Kidney capillary endothelial cell (primary cell): ENCODE measurements at regions not wholly inside any gene's neighbourhood (a gene's known extent, or its start where the extent isn't known, plus 50 kb on each side); places are given as distances from the start of the nearest gene placed in this dataset.

ENCODE experiments used
- DNase-seq: peaks from one replicate; pipeline ENCODE4 v3.0.0-alpha.2; 2018; ENCODE audit warnings: low spot score

DNA sequence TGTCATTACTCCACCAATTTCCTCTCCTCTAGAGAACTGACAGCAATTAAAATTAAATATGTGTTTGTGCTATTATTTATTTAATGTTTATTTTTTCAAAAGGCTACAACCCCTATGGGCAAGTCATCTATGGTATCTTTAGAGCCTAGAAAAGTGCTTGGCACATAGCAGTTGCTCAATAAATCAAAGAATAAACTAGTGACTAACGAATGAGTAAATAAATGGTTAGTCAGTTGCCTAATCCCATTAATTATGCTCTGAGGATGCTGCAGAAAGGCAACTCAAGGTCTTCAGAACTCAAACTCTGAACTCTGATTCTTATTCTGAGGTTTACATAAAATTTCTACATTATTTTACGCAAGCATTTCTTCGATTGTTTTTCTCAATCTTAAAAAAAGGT lies 193.0 kb upstream of the TSHZ2 start:
- no peak for DNase-seq

DNA sequence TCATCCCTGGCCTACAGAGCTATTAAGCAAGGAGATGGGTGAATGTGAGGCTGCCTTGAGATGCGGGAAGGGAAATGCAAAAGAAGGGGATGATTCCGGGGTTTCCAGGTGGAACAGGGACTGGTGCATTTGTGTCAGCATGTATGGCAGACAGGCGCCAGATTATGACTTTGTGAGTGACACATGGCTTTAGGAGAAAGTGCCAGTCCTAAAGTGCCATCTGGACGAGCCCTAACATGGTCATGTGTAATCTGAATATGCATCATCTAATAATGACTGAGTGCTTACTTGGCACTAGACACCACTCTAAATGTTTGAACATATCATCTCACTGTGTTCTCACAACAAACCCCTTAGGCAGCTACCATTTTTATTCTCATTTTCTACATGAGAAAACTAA lies 195.0 kb upstream of the TSHZ2 start:
- no peak for DNase-seq

DNA sequence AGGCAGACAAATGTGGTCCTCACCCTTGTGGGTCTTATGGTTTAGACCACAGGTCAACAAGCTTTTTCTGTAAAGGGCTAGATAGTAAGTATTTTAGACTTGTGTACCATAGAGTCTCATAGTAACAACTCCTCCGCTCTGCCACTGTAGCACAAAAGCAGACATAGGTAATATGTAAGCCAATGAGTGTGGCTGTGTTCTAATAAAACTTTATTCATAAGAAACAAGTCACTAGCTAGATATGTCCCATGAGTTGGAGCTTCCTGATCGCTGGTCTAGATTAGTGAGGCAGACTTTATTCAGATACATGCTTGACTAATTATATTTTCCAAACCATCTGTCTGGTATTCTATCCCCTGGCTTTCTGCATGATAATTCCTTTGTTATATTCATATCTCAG lies 196.4 kb upstream of the TSHZ2 start:
- DNase-seq: no peak

DNA sequence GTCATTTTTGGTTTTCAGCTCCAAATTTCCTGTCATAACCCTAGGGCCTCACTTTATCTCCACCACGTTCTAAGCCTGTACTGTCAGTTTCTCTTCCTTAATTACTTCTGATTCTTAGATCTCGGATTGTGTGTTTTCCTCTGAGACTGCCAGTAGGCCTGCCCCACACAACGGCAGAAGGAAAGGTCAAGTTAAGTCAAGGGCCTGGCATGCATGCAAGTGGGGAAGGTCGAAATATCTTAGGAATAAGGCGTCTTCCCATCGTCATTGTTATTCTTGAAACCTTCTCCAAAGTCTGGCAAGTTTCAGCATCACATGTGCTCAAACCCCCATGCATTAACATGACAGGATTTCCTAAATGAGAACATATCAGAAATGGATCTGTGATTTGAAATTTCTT lies 203.5 kb upstream of the TSHZ2 start:
- no peak for DNase-seq

DNA sequence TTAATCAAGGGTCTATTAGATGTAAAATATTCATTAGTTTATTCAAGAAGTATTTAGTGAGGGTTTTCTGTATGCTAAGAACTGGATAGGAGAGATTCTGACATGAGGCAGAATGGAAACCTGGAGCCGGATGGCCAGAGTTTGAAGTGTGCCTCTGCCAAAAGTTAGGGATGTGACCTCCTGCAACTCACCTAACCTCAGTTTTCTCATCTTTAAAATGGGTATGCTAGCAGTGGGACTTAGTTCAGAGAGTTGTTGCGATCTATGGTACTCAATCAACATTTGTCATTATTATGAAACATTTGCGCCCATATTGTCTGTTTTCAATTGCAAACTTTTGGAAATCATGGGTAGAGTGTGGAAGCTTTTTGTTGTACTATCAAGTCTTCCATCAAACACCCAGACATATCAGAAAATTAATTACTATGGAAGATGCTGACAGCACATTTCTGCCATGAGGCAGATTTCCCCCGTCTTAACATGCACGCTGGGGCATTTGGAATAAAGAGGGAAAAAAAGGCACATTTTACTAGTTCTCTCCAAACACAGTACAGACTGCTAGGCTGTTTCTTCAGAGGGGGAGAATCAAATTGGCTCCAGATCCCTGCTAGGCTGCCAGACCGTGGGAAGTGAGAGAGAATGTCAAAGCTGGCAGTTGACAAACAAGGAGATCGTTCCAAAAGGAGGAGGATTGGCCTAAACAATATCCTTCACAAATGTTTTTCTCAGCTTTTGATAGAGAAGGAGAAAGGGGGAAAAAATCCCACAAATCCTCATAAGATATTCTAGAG lies 205.3 kb upstream of the TSHZ2 start:
- no peak for DNase-seq

DNA sequence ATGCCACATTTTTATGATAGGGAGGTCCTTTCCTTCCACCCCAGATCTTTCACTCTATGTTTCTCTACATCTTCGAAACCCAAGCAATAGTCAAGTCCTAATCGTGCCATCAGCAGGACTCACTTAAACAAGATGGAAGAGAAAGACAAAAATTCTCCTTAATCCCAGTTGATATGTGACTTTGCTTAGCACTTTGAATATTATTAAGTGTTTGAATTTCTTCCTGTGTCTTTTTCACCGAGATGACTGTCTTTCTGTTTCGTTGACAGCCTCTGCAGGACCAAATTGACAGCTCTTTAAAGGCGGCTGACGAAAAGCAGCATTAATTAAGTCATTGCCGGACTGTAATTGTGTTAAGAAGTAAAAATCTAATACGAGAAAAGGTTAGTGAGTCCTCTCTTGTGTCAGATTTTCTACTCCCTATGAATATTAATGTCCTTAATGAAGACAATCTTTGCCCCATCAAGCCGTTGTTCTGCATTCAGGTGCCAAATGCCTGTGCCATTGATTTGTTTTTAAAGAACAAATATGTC lies 208.8 kb upstream of the TSHZ2 start:
- DNase-seq: no peak

DNA sequence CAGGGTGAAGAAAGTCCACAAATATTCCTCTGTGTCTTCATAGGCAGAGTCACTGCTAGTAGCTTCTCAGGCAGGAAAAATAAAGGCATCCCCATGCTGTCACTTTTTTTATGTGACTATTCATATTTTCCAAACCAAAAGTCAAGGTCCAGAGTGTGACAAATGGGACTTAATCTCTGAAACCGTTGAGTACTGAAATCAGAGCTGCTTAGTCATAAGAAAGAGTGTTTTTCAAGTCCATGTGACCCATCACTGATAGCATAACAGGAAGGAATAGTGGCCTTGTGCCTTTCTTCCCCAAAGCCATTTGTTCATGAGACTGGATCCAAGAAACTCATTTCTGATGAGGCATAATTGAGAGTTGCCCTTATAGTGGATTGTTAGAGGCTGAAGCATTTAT lies 210.3 kb upstream of the TSHZ2 start:
- DNase-seq: no peak

DNA sequence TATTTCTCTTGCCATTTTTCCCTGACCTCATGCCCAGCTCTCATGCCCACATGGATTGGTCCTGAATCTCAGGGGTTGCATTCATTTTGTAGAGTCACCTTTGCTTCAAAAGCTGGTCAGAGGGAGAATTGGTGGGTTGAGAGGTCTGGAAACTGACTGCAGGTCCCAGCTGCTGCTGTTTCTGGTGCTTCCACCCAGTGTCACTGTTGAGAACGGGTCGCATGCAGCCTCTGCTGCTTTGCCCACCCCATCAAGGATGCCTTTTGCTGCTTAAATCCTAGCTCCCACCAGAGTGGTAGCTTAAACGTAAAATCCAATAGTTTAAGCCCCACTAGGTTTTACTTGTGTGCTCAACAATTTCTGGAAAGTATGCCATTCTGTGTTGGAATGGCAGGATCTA lies 211.4 kb upstream of the TSHZ2 start:
- no peak for DNase-seq

DNA sequence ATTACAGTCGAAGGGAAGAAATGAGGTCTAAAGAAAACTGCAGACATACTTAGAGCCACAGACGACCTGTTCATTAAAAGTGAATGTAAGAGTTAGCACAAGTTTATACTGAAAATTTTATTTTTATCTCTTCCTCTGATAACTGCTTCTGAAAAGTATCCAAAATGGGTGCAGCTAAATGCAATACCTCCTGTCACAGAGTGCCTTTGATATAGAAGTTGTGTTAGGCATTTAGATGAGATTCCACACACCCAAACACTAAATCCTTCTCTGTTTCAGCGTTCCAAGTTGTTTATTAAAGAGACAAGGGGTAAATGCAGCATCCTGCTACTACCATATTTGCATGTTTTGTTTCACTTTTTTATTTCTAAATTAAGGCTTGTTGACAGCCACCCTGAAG lies 214.7 kb upstream of the TSHZ2 start:
- DNase-seq: no peak

DNA sequence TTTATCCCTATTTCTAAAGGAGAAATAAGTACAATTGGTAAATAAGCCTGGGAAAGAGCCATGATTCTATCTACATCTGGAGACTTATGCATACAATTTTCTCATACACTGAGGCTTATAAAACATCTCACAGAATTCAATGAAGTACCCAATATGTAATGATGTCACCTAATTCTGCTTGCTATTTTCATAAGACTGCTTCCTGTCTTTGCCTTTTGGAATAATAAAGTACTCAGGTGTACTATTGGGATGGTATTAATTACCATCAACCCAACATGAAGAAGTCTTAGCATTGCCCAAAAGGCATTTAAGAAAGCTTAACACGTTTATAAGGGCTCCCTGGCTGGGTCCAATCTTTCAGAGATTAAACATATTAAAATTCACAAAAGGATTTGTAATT lies 216.4 kb upstream of the TSHZ2 start:
- DNase-seq: no peak

DNA sequence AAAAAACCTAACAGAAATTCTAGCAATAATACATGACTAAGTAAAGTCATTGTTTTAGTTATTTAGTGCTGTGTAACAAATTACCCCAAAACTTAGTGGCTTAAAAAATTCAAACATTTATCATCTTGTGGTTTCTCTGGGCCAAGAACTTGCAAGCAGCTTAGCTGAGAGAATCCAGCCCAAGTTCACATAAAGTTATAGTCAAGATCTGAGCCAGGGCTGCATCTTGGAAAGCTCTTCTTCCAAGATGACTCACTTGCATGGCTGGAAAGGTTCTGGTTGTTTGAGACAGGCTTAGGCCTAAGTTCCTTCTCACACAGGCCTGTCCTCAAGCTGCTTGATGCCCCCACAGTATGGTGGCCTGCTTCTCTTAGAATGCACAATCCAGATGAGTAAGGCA lies 217.8 kb upstream of the TSHZ2 start:
- no peak for DNase-seq

DNA sequence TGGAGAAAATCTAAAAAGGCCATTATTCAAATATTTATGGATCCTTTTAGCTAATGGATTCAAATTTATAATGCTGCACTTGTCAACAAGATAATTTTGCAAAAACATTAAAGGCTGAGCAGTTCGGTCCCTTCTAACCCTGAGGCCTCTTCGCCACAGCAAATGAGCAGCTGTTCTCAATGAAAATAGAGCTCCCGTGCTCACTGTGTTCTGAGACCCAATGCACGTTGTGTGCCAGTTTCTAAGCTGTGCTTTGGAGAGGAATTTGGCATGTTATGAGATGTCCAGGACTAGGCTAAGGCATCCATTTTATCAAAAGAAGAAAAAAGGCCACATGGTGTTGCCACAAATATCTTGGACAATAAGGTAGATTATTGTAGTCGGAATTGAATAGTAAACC lies 220.1 kb upstream of the TSHZ2 start:
- no peak for DNase-seq

DNA sequence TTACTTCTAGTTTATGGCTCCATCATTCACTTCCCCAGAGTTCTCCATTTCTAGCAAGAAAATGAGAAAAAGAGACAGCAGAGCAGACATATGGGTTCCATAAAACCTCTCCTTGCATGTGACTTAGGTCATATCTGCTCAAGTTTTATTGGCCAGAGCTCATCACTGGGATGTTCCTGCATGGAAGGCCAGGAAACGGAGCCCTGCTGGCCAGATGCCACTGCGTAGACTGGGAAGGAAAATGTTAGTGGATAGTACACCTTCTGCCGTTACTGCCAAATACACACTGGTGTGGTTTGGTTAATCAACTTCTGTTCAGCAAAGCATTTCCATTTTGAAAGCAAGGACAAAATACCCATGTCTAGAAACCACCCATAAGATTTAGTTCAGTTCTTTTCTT lies 220.6 kb upstream of the TSHZ2 start:
- no peak for DNase-seq

DNA sequence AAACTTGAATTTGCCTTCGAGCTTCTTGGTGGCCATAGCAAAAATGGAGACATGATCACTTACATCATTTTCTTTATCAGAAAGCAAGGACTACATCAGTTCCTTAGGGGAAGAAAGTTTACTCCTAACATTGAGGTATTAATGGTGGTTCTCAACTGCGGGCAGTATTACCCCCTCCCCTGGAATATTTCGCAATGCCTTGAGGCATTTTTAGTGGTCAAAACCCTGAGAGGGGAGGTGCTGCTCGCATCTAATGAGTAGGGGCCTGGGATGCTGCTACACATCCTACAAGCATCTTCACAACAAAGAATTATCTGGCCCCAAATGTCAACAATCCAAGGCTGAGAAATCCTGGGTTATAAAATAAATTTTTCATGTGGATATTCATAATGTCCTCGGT lies 222.2 kb upstream of the TSHZ2 start:
- DNase-seq: no peak

DNA sequence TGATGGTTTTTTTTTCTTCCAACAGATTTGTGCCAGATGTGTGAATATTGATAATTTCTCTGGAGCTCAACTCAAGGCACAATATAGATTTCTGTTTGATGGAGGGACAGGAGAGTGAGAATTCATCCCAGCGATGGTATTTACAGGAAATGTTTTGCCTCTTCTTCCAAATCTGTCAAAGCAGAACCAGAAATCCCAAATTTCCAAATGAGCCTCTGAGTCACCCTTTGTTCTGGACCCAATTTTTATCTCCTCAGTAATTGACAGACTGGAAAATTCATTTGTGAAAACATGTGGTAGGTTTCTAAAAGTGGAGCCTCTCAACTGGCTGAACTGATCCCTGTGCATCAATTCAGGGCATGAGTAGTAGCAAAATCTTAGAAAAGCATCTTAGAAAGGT lies 223.2 kb upstream of the TSHZ2 start:
- no peak for DNase-seq

DNA sequence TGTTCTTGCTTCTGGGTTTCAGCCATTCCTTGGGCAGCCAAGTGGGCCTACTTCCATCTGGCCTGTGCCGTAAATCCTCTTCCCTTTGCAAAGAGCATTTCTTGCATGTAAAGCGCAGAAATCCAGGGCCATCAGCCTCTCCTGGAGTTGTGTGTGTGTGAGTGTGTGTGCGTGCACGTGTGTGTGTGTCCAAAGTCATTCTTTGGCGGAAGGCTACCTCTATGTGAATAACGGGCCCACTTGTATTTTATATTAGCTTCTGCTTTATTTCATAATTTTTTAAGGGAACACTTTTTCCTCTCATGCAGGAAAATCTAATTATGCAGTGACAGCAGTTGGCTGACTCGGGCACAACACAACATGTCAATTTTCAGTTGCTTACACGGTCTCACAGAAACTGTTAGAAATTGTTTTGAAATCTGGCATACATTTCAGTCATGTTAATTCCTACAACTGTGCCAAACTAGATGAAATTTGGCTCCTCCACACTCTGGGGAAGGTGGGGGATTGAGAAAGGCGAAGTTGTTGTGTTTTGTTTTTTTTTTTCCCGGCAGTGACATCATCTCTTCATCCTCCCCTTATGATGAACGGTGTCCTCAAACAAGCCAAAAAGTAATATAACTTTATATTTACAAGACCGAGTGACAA lies 223.7 kb upstream of the TSHZ2 start:
- DNase-seq: no peak

DNA sequence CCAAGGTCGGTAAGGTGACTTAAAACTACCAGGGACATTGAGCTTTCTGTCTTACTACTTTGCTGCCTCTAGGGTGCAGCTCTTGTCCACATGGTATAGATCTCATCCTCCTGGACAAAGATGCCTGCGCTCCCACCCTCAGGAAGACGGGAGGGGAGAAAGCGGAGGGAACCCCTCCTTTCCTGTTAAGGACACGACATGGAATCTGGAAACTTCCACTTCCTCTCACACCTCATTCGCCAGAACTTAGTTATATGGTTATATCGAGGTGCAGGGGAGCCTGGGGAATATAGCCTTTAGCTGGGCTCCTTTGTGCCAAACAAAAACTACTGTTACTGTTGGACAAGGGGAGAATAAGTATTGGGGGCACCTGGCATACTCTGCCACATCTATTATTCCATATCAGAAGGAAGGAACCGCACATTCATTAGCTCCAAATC lies 224.3 kb upstream of the TSHZ2 start:
- DNase-seq: peak; percentile 14

DNA sequence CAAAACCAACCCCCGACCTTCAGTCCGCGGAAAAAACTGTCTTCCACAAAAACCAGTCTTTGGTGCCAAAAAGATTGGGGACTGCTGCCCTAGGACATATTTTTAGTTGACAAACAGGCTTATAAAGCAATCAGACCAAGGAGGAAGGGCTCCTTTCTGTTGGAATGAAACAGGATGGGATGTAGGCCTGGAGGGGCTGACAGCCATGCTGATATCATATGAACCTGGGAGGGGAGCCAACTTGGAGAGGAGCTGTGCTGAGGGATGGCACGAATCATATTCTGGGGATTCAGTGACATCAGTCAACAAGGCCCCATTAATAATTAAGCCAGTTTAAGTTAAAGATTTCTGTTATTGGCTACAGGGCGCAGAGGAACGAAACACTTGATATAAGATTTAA lies 225.4 kb upstream of the TSHZ2 start:
- DNase-seq: no peak

DNA sequence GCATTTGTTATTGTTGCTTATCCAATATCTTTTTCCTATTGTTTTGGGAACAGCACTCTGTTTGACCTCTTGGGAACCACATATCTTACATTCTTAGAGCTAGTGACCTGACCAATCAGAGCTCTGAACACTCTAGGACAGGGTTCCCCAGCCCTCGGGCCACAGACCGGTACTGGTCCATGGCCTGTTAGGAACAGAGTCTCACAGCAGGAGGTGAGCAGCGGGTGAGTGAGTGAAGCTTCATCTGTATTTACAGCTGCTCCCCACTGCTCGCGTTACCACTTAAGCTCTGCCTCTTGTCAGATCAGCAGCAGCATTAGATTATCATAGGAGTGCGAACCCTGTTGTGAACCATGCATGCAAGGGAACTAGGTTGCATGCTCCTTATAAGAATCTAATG lies 226.0 kb upstream of the TSHZ2 start:
- DNase-seq: no peak

DNA sequence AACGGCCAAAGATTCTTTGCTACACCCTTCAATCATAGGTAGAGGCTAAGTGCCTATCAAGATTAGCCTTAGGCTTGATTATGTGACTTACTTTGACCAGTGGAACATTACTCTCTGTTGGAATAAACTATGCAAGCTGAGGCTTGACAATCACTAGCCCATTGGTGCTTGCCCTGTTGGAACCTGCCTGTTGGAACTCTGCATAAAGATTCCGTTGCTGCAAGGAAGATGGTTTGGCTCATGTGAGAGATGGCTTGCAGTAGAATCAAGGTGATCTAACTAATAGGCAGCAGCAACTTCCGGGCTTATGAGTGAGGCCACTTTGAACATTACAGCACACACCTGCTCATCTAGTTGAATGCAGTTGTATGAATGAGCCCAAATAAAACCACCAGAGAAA lies 227.7 kb upstream of the TSHZ2 start:
- no peak for DNase-seq

DNA sequence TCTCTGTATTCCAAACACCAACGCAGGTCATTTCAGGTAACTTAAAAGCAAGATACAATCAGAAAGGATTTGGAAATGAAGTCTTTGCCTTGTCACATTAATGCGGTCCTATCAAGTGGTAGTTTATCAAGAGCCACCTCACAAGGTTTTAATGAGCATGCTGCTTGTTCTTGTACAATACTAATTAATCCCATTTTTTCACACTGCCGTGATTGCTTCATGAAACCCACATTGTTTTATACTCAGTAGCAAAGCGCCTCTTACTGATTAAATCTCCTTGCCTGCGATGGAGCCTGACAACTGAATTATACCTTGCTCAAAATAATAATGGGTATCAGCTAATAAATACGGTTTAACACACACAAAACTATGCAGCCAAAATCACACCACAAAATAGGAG lies 234.1 kb upstream of the TSHZ2 start:
- no peak for DNase-seq

DNA sequence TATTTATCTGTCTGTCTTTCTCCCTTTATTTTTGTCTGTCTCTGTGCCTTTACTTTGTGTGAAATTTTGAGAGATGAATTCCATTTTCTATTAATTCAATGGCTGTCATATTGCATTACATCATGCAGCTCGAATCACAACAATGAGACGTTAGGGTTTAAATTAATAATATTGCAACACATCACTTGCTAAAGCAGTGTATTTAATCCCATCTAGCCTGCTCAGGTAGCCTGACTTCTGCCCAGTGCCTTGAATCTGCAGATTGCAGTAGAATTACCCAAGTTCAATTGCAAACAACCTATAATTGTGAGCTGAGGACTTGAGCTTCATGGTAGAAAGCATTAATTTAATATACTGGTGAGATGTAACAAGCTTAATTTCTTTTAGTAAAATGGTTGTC lies 235.7 kb upstream of the TSHZ2 start:
- no peak for DNase-seq

DNA sequence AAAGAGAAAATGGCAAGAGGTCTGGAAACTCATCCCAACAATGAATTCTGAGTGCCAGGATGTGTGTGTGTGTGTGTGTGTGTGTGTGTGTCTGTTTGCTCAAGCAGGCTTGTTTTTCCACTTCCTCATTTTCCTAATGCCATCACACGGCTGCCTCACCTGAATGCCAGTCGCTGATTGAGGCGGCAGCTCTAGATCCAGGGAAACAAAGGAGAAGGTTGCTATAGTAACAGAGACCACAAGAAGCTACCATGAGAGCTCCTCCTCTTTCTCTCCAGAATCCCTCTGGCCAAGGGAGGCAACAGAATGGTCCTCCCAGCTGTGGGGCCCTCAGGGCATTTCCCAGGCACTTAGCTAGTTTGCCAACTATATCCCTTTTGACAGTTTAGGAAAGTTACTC lies 241.1 kb upstream of the TSHZ2 start:
- no peak for DNase-seq
